GM12872 (cell line): ENCODE measurements at regions not wholly inside any gene's neighbourhood (a gene's known extent, or its start where the extent isn't known, plus 50 kb on each side); places are given as distances from the start of the nearest gene placed in this dataset.

Experiments
- TF ChIP-seq, protein P1 (sequence below): IDR thresholded peaks from 3 replicates; pipeline ENCODE4 v1.5.1; 2011; ENCODE audit warnings: low read depth, mild to moderate bottlenecking, low read length, moderate library complexity; ENCODE audit not compliant: insufficient read depth

DNA sequence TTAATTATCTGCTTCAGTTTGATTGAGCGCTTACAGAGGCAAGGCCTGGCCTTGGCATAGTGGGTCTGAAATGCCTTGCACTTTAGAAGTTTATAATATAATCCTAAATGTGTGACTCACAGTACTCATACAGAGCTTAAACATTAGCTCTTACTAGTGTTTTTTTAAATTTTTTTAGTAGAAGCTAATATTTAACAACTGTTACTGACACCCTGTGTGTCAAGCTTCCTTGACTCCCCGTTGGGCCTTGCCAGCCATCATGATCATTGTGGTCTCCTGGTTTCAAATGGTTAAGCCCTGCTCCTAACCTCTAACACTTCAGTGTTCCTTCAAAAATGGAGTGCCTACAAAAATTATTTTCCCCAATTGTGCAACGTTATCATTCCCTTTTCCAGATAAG lies 126.9 kb downstream of the GALC start:
- TF ChIP-seq, protein P1, sequence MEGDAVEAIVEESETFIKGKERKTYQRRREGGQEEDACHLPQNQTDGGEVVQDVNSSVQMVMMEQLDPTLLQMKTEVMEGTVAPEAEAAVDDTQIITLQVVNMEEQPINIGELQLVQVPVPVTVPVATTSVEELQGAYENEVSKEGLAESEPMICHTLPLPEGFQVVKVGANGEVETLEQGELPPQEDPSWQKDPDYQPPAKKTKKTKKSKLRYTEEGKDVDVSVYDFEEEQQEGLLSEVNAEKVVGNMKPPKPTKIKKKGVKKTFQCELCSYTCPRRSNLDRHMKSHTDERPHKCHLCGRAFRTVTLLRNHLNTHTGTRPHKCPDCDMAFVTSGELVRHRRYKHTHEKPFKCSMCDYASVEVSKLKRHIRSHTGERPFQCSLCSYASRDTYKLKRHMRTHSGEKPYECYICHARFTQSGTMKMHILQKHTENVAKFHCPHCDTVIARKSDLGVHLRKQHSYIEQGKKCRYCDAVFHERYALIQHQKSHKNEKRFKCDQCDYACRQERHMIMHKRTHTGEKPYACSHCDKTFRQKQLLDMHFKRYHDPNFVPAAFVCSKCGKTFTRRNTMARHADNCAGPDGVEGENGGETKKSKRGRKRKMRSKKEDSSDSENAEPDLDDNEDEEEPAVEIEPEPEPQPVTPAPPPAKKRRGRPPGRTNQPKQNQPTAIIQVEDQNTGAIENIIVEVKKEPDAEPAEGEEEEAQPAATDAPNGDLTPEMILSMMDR: no peak

DNA sequence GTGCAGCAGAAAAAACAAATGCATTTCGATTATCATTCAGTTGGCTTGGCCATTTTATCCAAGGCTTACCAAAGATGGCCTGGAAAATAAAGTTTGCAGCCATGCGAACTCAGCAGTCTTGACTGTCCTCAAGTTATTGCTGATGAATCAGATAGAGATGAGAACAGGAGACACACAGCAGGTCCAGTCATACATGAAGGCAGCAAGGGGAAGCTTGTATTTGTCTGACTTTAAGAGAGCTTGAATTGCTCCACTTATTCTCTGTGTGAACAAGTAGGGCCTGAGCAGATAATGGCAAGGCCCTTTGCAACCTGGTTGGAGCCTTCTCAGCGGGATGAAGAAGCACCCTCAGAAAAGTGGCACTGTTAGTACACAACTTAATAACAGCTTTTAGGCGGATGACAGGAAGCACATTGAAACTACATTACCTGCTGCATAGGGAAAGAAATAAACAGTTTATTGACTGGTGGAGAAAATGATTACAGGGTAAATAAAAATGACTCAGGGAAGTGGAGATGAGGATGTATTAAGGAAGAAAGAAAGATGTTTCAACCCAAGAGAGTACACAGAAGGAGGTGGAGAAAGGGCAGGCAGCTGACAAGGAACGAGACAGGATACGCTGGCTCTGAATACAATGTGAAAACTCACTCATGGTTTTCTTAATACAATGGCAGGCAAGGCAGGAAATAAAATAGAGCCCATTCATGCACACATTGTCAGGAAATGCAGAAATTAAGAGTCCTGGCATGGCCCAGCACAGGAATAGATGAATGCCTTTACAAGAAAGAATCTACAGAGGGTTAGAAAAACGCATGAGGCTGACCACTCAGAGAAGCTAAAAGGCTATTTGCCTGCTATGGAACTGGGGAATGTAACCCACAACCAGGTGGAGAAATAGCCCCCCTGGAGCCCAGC lies 128.4 kb downstream of the GALC start:
- TF ChIP-seq, protein P1: no peak

- TF ChIP-seq, protein P1: no peak
These were observed 129.9 kb downstream of the GALC start for GRCh38 chr14:87863047-87863446.

GRCh38 chr14:87852107-87852506 lies 140.9 kb downstream of the GALC start:
- TF ChIP-seq, protein P1: no peak

GRCh38 chr14:87851190-87851589 lies 141.8 kb downstream of the GALC start:
- TF ChIP-seq, protein P1: no peak

DNA sequence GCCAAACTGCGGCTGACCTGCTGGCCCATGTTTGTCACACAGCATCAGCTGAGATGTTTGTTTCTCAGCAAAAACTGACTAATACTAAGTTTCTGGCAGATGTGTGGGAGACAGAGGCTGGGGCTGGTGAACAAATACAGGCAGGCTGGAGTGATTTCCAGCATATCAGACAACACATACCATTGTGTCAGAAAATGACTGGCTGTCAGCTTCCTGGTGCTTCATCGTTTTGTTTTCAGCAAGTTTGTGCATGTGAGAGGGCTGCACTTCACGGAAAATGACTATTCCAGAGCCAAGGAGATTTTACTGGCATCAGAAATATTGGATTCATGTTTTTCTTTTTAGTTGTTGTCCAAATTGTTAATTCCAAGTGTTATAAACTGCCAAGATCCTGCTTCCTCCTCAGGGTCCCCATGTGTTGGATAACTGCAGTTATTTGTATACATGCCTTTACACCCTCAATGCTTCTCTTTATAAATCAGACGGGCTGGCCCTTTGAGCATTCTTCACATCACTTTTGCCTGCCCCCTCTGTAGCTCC lies 145.7 kb downstream of the GALC start:
- TF ChIP-seq, protein P1: no peak

GRCh38 chr14:87840906-87841305 lies 152.1 kb downstream of the GALC start:
- TF ChIP-seq, protein P1: no peak
